ENCODE measurements at regions not wholly inside any gene's neighbourhood (a gene's known extent, or its start where the extent isn't known, plus 50 kb on each side); places are given as distances from the start of the nearest gene placed in this dataset.
"Not testable (repeated sequence)": the region's sequence is repeated elsewhere in the genome, so short reads cannot be mapped to it uniquely, and the experiment has no call there.

GRCh38 chr7:119065966-119066365, 841.5 kb downstream of the ANKRD7 start:
- Histone ChIP-seq H3K36me3 (no peaks in the 10 kb centered on the region), H3K4me3 (no peak overlapping the region), H3K27me3 (no peaks in the 10 kb centered on the region), H3K27ac (no peak overlapping the region), H3K9me3 (no peaks in the 10 kb centered on the region), H3K4me1 (no peaks in the 10 kb centered on the region)
- TF ChIP-seq POLR2A (IDR thresholded peaks at IDR 0.05) (no peak), CTCF (IDR thresholded peaks at IDR 0.05) (no peak)
- DNase-seq (ENCODE audit: low spot score in 2 of 2), result no peak
- WGBS, 2 donors, result 86 to 87% methylated on average over 4 of the region's 4 CpGs

DNA sequence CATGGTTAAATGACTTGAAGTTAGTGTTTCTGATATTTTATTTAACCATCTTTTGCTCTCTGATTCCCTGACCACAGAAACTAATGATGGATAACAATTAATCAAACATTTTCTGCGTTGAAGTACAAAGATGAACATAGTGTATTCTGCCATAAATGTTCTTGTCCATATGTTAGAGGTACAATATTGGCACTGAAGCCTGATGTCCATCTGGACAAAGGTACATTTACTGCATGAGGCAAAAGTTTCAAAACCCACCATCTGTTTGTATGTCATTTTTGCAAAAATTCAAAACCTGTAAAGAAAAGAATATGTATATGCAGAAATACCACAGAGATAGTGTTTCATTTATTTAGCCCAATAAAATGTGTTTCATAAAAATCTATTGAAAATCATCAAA, 861.5 kb downstream of the ANKRD7 start:
- H3K27ac ChIP-seq, result no peak overlapping the region
- no peak for TF ChIP-seq CTCF (IDR thresholded peaks at IDR 0.05)
- TF ChIP-seq EP300 (IDR thresholded peaks at IDR 0.05), result no peak
- TF ChIP-seq POLR2A (IDR thresholded peaks at IDR 0.05), result no peak
- H3K4me1 ChIP-seq, result no peaks in the 10 kb centered on the region
- no peak for DNase-seq (ENCODE audit: low spot score in 2 of 2)
- 82 to 91% methylated on average over 1 of the region's 1 CpG for WGBS, 2 donors
- no peak overlapping the region for H3K4me3 ChIP-seq
- no peaks in the 10 kb centered on the region for H3K27me3 ChIP-seq
- no peaks in the 10 kb centered on the region for H3K9me3 ChIP-seq
- H3K36me3 ChIP-seq, result no peaks in the 10 kb centered on the region

DNA sequence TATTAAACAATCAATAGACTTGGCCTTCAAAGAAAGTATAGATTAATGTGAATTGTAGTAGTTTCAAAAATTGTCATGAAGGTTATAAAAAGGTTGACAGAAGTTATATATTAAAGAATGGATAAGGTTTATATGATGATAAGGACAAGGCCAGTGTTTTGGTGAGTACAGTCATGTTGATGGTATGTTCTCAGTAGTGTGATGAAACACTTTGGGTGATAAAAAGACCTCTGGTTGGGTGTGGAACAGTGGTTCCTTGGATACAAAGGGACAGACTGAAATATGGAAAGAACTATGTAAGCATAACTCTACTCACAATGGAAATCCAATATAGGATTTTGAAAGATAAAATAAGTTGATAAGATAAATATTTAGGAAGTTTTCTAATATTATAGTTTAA, 866.3 kb downstream of the ANKRD7 start:
- TF ChIP-seq CTCF (IDR thresholded peaks at IDR 0.05) (no peak), POLR2A (IDR thresholded peaks at IDR 0.05) (no peak), EP300 (IDR thresholded peaks at IDR 0.05) (no peak)
- H3K4me3 ChIP-seq, result no peak overlapping the region
- H3K27me3 ChIP-seq, result no peaks in the 10 kb centered on the region
- H3K36me3 ChIP-seq, result no peaks in the 10 kb centered on the region
- DNase-seq (ENCODE audit: low spot score in 2 of 2), result no peak
- H3K27ac ChIP-seq, result no peak overlapping the region
- H3K4me1 ChIP-seq, result no peaks in the 10 kb centered on the region
- H3K9me3 ChIP-seq, result no peaks in the 10 kb centered on the region

- Histone ChIP-seq H3K27ac (no peak overlapping the region), H3K9me3 (no peaks in the 10 kb centered on the region), H3K36me3 (no peaks in the 10 kb centered on the region), H3K27me3 (no peaks in the 10 kb centered on the region), H3K4me3 (no peak overlapping the region), H3K4me1 (no peaks in the 10 kb centered on the region)
- no peak for DNase-seq (ENCODE audit: low spot score in 2 of 2)
- WGBS, 2 donors, result 87 to 94% methylated on average over 3 of the region's 3 CpGs
- TF ChIP-seq EP300 (IDR thresholded peaks at IDR 0.05) (no peak), CTCF (IDR thresholded peaks at IDR 0.05) (no peak), POLR2A (IDR thresholded peaks at IDR 0.05) (no peak)
Observed at GRCh38 chr7:119096683-119097082, 872.2 kb downstream of the ANKRD7 start.

DNA sequence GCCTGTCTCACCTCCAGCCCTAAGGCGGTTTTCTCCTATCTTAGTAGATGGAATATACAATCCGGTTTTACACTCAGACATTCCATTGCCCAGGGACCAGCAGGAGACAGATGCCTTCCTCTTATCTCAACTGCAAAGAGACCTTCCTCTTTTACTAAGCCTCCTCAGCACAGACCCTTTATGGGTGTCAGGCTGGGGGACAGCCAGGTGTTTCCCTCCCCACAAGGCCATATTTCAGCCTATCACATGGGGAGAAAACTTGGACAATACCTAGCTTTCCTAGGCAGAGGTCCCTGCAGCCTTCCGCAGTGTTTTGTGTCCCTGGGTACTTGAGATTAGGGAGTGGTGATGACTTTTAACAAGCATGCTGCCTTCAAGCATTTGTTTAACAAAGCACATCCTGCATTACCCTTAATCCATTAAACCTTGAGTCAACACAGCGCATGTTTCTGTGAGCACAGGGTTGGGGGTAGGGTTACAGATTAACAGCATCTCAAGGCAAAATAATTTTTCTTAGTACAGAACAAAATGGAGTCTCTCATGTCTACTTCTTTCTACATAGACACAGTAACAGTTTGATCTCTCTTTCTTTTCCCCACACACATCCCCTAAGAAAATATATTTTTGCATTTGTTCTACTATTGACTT, 876.2 kb downstream of the ANKRD7 start:
- not testable (repeated sequence) for H3K4me3 ChIP-seq; H3K4me1 ChIP-seq; H3K36me3 ChIP-seq; H3K27ac ChIP-seq; H3K9me3 ChIP-seq; DNase-seq (ENCODE audit: low spot score in 2 of 2); H3K27me3 ChIP-seq
- 38 to 46% methylated on average over 4 of the region's 4 CpGs for WGBS, 2 donors

DNA sequence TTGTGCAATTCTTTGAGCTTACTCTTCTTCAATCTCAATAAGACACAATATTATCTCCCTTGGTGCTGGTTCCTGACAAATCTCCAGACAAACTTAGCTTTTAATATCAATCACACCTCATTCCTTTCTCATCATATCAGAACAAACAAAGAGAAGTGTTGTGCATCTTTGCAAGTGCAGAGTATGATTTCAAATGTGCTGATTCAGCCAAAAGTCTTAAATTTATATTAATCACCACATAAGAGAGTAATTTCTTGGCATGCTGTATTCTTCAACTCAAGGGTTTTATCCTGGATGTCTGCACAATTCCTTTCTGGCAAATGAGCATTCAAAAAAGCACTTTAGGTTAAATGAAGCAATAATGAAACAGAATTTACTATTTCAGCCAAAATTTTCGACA, 877.8 kb downstream of the ANKRD7 start:
- Histone ChIP-seq H3K4me1 (no peaks in the 10 kb centered on the region), H3K4me3 (no peak overlapping the region), H3K9me3 (no peaks in the 10 kb centered on the region), H3K27me3 (no peaks in the 10 kb centered on the region), H3K36me3 (no peaks in the 10 kb centered on the region), H3K27ac (no peak overlapping the region)
- DNase-seq (ENCODE audit: low spot score in 2 of 2), result no peak
- no peak for TF ChIP-seq EP300 (IDR thresholded peaks at IDR 0.05)
- no peak for TF ChIP-seq POLR2A (IDR thresholded peaks at IDR 0.05)
- TF ChIP-seq CTCF (IDR thresholded peaks at IDR 0.05), result no peak
- 74 to 77% methylated on average over 1 of the region's 1 CpG for WGBS, 2 donors

Measured in tibial nerve (tissue), 4 donors.